ENCODE measurements at regions not wholly inside any gene's neighbourhood (a gene's known extent, or its start where the extent isn't known, plus 50 kb on each side); places are given as distances from the start of the nearest gene placed in this dataset.

DNA sequence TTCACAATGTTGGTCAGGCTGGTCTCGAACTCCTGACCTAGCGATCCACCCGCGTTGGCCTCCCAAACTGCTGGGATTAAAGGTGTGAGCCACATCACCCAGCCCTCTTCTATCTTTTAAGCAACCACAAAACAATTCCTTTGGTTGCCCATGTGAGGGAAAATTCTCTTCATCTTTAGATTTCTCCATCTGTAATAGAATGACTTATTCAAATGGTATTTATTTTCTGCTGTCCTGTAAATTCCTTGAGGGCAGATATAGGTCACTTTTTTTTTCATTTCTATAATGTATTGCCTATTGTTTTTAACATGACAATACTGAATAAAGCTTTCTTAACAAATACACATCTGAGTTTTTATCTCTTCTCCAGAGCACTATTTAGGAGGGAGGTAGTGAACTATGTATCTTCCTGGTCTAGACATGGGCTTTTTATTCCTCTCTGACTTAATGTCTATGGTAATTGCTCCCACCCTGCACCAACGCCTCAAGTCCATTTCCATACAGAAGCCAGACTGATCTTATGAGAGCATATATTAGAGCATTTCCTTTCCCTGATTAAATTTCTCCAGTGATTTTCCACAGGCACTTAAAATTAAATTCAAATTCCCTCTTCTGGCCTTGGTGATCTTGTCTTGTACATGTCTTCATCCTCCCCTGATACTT is 595.6 kb downstream of the CAAP1 start:
- DNase-seq, result no peak

DNA sequence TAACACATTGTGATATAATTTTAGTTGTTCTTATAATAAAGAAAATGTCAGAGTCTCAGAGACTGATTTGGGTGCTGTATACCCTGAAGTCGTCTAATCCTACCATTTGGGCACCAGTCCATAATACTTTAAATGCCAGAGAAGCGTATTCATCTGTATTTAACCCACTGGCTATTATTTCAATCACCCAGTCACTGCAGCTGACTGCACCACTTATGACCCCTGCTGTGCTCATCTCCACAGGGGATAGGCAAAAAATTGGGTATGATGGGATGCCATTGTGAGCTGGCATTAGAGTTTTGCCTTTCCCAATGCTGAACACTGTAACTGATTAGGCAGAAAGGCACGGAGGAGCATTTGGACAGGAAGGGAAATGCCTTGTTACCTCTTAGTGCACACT is 599.7 kb downstream of the CAAP1 start:
- DNase-seq, result no peak

DNA sequence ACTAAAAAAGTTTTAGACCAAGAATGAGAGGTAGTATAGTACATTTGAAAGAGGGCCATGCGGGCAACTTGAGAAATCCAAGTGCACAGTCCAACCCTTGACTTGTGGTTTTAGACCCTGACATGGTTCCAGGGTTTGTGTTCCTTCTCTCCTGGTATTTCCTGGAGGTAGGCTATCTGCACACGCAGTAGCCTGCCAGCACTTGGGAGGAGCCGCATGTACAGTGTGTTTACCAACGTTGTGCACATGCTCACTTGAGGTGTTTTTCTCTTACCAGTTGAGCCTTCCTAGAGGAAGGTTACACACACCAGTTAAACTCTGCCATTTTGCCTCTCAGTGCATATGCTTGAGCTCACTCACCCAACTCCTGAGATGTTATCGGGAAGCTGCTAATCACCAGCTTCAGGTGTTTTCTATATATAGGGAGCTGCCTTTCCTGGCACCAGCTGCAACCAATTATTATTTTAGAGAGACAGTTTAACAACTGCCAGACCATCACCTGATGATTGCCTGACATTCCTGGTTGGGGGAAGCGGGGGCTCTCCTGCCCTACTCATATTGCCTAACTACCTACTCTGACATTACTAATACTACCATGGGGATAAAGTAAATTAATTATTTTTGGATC is 593.4 kb upstream of the TUSC1 start:
- DNase-seq, result no peak

DNA sequence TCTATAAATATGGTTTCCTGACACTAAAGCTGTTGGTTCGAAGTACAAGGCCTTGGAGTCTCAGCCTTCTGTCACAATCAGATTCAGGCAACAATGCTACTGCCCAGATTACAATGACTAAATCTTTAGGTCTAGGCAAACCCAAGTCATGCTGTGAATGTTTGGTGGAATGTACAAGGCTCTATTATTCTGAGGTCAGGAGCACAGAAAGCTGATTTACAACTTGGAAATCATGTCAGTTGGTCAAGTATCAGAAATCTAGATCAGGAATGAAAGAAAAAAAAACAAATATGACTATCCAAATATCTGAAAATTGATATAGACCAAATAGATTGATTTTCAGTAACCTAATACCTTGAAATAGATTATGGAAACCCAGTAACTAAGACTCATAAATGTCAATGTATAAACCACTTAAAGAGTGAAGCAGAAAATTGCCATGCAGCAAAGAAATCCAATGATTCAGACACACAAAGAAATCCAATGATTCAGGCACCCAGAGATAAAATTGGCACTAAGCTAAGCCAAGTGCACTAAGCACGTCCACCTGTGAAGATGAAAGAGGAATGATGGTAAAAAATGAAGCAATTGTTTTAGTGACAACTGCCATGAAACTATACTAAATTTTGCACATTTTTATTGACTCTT is 588.0 kb upstream of the TUSC1 start:
- no peak for DNase-seq

DNA sequence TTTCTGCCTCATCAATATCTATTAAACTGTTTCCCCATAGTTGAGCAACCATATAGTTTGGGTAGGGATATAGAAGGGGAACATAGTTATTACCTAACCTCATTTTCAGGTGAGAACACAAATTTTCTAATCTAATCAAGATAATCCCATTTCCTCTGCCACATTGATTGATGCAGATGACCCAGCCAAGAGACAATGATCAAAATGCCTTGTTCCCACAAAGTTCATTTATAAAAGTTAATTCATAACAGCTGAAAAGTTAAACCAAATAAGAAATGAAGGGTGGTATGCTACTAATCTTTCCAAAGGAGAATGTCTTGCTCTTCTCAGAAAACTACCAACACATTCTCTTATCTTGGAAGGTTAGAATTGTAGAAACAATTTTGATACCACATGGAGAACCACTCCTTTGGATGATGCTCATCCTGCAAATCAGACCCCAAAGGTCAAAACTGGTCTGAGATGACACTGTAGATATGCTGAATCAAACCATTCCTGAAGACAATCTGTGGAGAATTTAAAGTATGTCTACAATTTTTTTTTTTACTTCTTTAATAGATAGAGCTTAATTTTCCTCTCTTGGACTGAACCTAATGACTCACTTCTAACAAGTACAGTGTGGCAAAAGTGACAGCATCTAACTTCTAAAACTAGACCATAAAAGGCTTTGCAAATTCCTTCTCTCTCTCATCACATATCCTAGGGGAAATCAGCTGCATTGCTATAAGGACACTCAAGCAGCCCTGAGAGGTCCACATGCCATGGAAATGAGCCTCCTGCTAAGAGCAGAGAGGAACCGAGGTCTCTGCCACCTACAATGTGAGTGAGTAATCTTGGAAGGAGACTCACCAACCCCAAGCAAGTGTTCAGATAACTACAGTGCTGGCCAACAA is 586.7 kb upstream of the TUSC1 start:
- no peak for DNase-seq

DNA sequence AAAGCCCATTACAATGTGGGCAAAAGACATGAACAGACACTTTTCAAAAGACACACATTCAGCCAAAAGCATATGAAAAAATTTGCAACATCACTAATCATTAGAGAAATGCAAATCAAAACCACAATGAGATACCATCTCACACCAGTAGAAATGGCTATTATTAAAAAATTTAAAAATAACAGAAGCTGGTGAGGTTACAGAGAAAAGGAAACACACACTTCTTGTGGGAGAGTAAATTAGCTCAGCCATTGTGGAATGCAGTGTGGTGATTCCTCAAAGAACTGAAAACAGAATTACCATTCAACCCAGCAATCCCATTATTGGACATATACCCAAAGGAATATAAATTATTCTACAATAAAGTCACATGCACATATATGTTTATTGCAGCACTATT is 585.2 kb upstream of the TUSC1 start:
- DNase-seq, result no peak

DNA sequence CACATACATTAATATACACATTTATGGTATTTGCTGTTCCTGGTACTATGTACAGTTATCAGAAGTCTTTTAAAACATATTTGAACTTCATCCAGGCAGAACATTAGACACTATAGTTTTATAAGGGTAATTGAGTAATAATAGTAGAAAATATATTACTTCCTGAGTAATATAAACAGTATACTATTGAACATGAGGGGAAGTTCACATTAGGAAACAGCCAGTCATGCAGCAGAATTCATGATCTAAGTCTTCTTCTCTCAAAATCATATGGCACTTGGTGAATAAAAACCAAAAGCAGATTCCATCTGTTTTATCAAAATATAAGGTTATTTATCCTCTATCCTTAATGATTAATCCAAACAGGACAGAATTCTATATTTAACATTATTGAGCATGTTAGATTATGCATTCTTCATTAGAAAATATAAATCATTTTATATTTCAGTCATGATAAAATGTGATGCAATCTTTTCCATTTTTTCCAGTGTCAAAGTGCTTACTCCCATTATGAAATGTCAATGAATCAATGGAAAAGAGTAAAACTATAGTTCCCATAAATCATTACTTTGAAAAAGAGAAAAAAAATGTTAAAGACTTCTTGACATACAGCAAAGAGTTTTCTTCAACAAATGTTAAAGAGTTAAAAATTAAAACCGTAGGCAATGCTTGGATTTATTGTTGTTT is 584.3 kb upstream of the TUSC1 start:
- no peak for DNase-seq

DNA sequence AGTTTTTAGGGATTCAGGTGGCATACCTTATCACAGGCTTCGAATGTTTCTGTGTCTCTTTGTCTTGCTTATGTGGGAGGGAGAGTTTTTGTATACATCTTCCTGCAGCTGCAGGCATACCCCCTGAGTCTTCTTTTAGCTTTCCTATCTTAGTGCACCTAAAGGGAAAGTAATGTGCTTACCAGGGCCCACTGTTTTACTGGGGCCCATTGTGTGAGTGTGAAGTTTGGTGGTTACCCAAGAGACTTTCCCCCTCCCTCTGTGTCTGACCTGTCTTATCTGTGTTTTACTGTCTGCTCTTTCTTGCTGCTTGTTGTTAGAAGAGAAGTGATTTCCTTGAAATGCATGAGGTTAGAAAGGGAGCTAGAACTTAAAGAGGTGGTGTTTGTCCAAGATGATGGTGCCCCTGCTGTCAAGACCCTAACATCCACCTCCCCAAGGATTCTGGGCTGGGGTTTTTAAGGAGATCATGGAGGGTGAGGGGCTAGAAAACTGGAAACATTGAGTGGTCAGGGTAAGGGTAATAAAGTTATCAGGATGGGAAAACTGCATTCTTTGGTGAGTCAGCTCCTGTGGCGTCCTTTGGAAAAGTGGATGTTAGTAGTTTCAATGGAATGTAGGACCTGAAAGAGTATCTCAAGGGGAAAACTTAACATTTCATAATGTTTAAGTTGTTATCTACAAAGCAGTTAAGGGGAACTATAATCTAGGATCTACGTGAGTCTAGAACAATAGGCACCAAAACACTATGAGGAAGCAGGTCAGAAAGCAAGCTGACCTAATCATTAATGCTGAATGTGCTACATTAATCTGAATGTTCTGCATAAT is 583.5 kb upstream of the TUSC1 start:
- DNase-seq, result no peak

DNA sequence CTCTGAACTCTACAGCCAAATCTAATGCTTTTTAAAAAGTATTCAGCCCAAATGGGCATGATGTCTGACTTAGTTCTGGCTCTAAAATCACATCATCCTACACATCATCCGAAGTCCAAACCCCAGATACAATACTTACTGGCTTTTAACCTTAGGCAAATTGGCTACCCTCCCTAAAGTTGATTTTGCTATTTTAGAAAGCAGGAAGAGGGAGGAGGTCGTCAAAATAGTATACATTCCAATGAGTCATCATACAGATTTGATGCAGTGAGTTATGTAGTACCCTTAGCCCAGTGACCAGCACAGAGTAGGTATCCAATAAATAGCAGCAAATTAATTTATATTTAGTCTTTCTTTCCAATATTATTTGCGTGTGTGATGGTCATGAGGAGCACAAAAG is 582.0 kb upstream of the TUSC1 start:
- DNase-seq, result no peak

DNA sequence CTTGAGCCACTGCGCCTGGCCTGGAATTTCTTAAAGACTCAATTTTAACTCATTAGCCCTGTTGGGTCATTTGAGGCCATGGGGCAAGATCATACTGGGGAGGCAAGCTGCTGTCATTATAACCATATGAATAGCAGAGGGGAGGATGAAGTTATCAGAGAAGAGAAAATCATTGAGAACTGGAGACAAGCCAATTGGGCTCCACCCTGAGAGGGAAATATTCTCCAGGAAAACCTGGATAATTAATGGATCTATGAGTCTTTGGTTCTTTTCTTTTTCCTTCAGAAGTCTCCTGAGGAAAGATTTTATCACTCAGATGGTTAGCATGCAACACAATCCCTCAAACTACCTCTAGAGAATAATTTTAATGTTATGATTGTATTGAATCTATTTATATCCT is 569.6 kb upstream of the TUSC1 start:
- no peak for DNase-seq

DNA sequence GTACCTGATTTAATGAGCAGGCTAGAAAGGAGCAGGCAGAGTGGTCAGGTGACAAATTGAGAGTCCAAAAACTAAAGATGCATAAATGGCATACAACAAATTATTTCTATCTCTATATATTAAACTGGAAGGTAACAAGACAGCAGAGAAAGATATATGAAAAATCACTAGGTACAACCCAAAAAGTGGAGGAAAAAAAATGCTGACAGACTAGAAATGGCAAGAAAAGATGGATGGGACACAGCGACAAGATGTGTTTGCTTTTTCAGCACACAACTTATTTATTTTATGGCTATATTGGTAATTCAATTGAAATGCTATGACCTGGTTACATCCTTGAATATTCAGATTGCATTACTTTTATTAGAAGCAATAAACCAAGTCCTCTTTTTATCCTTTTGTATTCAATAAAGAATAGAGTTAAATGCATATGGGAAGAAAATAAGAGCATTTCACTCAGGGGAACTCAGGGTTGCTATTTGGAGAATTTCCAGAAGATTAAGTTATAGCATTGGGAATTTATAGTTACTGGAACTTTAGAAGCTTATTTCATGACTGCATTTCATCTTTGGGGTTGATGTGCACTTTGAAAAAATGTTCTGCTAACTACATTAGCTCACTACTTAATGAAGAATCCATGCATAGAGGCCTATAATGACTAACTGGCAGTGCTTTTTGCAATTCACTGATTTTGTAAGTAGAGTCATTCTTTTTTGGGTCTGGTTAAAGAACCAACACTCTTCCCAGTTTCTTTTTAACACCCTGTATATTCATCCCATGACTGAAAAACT is 566.6 kb upstream of the TUSC1 start:
- DNase-seq, result no peak

DNA sequence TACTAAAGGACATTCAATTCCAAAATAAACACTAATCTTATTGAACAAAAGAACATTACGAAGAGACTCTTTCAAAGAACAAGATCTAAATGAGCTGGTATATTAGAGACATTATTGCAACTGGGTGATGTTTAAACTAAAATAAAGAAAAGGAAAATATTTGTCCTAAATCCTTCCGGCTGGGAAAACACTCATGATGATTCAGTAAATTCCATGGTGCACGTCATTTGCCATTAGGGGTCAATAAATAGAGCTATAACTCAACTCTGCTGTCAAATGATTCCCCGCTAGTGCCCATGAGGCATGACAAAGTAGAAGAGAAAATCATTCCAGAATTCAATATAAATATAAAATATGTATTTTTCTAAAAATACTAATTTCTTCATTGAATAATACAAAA is 565.5 kb upstream of the TUSC1 start:
- DNase-seq, result no peak

DNA sequence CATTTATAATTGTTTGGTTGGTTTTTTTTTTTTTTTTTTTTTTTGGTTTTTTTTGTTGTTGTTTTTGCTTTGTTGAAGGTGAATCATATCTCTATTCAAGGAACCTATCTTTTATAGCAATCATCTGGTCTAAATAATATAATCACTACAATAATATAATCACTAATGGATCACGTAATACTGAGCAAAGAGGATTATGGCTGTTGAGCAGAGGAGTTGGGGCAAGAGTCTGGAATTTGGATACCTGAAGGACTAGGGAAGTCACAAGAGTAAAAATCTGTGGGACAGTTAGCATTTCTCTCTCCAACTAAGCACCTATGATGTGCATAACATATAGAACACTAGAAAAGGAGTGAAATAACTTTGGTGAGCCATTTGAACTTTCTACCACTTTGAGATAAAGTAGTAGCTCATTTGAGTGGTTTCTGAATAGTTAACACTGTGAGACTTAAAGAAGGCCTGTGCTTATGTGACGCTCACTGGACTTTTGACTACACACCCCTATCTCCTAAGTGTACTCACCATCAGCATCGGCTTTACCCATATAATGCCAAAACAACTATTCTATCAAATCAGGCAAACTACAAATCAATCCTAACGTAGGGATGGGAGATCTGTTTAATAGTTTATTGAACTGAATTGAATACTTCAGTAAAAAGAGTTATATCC is 564.9 kb upstream of the TUSC1 start:
- no peak for DNase-seq

DNA sequence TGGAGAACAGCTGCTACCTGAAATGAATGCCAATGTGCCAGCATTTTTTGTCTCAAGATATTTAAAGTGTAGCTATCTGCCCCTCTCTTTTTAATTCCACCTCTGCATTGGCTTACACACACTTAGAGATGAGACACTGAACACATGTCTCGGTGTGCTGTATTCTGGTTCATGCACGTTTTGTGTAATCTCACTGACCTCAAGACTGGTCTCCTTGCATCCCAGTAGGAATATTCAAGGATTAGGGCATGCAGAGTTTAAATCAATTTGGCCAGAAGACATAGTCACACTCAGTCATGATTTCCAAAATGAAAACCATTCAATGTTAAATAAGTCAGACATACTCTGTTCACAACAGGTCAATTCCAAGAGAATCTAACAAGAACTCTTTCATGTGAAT is 561.8 kb upstream of the TUSC1 start:
- DNase-seq, result no peak

DNA sequence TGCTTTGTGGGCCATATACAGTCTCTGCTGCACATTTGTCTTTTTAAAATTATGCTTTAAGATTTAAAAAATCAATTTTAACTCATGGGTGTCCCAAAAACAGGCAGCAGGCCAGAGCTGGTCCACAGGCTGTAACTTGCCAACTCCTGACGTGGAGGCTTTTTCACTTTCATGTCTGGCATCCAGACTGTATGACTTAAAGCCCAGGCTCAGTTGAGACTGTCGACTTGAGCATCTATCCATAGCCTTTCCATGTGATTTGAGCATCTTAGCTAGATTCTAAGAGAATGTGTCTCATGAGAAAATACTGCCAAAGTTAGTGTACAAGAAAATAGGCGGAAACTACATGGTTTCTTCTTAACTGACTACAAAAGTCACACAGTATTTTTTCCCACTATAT is 559.0 kb upstream of the TUSC1 start:
- no peak for DNase-seq

DNA sequence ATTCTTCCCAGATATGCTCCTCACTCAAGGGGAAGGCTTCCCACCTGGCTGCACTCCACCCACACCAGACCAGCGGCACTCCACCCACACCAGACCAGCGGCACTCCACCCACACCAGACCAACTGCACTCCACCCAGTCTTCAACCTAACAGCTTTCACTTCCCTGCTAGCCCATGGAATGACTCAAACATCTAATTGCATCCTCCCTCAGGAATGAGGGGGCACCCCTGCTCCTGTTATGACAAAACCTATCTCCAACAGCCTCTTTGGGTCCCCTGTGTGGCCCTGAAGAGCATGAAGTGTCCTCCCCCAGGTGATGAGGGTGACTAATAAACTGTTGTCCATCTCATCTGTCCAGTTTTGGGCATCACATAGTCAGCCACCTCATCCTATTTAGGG is 556.6 kb upstream of the TUSC1 start:
- DNase-seq, result no peak

DNA sequence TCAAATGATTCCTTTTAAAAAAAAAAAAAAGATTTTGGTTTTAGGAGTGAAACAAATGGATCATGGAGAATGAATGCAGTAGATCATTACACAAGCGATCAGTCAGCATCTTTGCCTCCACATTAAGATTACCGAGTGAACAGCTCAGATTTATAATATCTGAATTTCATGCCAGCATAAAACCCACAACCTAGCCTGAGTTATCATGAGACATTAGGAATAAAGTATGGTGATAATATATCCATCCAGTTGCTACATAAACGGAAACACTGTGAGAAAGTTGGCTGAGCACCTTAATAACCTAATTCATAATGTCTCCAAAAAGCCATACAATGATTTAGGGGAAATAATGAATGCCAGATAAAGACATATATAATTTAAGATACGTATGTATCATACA is 553.1 kb upstream of the TUSC1 start:
- DNase-seq, result no peak

DNA sequence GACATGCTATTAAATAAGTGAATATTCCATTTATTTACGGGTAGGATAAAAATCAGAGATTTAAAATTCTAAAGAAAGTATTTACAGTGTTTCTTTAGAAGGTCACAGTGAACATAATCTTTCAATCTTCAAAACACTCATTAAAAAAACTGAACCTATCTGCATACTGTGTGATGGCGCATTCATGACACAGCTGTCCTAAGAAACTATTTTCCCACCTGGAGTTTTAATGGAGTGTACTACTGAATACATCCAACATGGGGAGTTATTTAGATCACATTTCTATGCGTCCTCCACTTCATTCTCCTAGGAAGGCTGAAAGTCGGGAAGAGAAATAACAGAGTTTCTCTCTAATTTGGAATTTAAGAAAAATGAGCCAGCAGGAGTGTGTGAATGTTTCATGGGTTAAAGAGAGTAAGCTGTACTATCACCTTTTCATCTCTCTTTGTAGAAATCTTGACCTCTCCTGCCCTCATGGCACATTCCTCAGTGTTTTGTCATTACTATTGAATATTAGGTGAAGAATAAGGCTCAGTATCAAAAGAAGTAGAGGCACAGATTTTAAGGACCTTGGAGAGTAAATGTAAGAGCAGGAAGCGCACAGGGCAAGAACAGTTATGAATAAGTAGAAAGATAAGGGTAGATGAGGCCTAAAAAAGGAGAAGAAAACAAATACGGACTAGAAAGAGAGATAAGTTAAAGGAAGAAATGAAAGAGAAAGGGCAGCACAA is 551.2 kb upstream of the TUSC1 start:
- no peak for DNase-seq

DNA sequence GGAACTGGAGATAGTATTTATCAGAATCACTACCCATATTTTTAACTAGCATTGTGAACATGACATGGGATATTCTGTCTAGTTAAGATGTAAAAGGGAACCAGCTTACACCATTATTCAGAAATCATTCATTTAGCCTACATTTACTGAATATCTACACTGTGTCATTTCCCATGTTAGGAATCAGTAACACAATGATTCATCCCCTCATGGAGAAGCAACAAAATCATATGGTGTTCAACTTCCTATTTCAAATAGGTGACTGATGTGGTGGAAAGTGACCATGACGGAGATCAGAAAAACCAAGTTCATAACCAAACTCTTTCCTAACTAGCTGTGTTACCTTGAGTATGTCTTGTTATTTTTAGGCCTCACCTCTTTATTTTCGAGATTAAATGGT is 550.0 kb upstream of the TUSC1 start:
- no peak for DNase-seq

DNA sequence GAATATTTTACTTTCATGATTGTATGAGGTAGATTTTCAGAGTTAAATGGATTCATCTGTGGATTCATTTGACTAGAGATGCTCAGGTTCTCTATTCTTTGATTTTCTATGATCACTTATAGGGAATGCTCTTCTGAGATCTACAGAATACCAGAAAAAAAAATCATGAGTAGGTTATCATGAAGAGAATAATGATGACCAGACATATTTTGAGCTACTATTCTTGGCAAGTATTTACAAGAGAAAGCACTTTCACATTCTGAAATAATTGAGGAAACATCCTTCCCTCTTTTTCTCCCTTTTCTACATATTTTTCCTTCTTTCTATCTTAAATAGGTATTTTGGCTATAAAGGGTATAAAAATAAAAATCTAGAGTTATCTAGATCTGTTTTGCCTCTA is 543.0 kb upstream of the TUSC1 start:
- no peak for DNase-seq

Data from inflammatory macrophage treated with lipopolysaccharide for 1 hour (primary cell).